ENCODE measurements at regions not wholly inside any gene's neighbourhood (a gene's known extent, or its start where the extent isn't known, plus 50 kb on each side); places are given as distances from the start of the nearest gene placed in this dataset.

- Mint-ChIP-seq H3K9me3 (no peaks in the 10 kb centered on the region), H3K4me1 (peaks cover 18% of the 10 kb centered on the region), H3K4me3 (no peak overlapping the region), H3K36me3 (ENCODE audit: low read depth) (no peaks in the 10 kb centered on the region), H3K27ac (no peak overlapping the region), H3K27me3 (ENCODE audit: insufficient read depth) (peaks cover 5% of the 10 kb centered on the region)
- H3K27ac ChIP-seq (ENCODE audit: low read depth, low read length): no peak overlapping the region
- H3K4me3 ChIP-seq (ENCODE audit: low read length): no peak overlapping the region
- 96 to 97% methylated on average over 7 to 10 of the region's 10 CpGs for WGBS, 2 experiments (ENCODE audit: insufficient coverage in 1 of 2, insufficient read length in 1 of 2)
- H3K9ac ChIP-seq (ENCODE audit: extremely low read depth, low read length, poor library complexity, severe bottlenecking): no peak overlapping the region
- DNase-seq: no peak
- TF ChIP-seq CTCF (conservative IDR thresholded peaks at IDR 0.05): no peak
- no peaks in the 10 kb centered on the region for H3K4me1 ChIP-seq (ENCODE audit: control insufficient read depth, insufficient read depth, low read length)
- H3K9me3 ChIP-seq (ENCODE audit: control insufficient read depth, low read length): no peaks in the 10 kb centered on the region
- no peaks in the 10 kb centered on the region for H3K36me3 ChIP-seq (ENCODE audit: control insufficient read depth, insufficient read depth, low read length)
- no peaks in the 10 kb centered on the region for H3K27me3 ChIP-seq (ENCODE audit: control insufficient read depth, insufficient read depth, low read length, poor library complexity, severe bottlenecking)
These were observed 302.5 kb upstream of the PROK2 start for GRCh38 chr3:72087420-72087819.

GRCh38 chr3:72086743-72087087 is 301.8 kb upstream of the PROK2 start:
- H3K27ac Mint-ChIP-seq: no peak overlapping the region
- no peak for DNase-seq
- no peaks in the 10 kb centered on the region for H3K4me1 ChIP-seq (ENCODE audit: control insufficient read depth, insufficient read depth, low read length)
- H3K9me3 ChIP-seq (ENCODE audit: control insufficient read depth, low read length): no peaks in the 10 kb centered on the region
- TF ChIP-seq CTCF (conservative IDR thresholded peaks at IDR 0.05): no peak
- H3K4me3 ChIP-seq (ENCODE audit: low read length): no peak overlapping the region
- WGBS, 2 experiments (ENCODE audit: insufficient coverage in 1 of 2, insufficient read length in 1 of 2): 90 to 93% methylated on average over 4 to 11 of the region's 11 CpGs
- H3K27ac ChIP-seq (ENCODE audit: low read depth, low read length): no peak overlapping the region
- no peaks in the 10 kb centered on the region for H3K9me3 Mint-ChIP-seq
- H3K36me3 Mint-ChIP-seq (ENCODE audit: low read depth): no peaks in the 10 kb centered on the region
- H3K36me3 ChIP-seq (ENCODE audit: control insufficient read depth, insufficient read depth, low read length): no peaks in the 10 kb centered on the region
- peaks cover 25% of the 10 kb centered on the region for H3K4me1 Mint-ChIP-seq
- H3K9ac ChIP-seq (ENCODE audit: extremely low read depth, low read length, poor library complexity, severe bottlenecking): no peak overlapping the region
- peaks cover 5% of the 10 kb centered on the region for H3K27me3 Mint-ChIP-seq (ENCODE audit: insufficient read depth)
- no peaks in the 10 kb centered on the region for H3K27me3 ChIP-seq (ENCODE audit: control insufficient read depth, insufficient read depth, low read length, poor library complexity, severe bottlenecking)
- H3K4me3 Mint-ChIP-seq: no peak overlapping the region

DNA sequence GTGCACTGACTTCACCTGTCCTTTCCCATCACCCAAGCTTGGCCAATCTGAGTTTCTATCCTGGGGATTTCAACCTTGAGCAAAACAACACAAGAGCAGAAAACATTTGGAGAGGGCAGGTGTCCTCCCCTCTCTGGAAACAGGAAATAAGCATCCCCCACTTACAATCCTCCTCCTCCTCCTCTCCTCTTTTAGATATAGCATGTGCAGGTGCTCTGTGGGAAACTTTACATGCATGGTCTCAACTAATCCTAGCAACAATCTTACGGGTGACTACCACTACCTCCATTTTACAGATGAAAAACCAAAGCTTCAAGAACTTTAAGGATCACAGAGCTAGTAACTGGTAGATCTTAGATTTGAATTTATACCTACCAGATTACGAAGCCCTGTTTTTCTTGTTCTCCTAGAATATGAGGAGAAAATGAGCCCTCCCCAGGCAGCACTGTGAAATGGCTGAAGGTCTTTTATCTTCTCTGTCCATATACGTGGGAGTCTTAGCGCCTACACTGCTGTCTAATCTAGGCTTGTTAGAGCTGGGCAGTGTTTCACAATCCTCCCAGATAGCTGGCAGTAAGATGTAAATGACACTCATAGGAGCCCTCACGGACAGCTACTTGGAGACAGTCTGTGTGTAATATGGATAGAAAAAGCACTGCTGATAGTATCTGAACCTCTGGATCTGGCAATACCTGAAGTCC is 301.2 kb upstream of the PROK2 start:
- H3K9me3 ChIP-seq (ENCODE audit: control insufficient read depth, low read length): no peaks in the 10 kb centered on the region
- no peaks in the 10 kb centered on the region for H3K36me3 ChIP-seq (ENCODE audit: control insufficient read depth, insufficient read depth, low read length)
- 90 to 92% methylated on average over 4 to 5 of the region's 5 CpGs for WGBS, 2 experiments (ENCODE audit: insufficient coverage in 1 of 2, insufficient read length in 1 of 2)
- no peaks in the 10 kb centered on the region for H3K9me3 Mint-ChIP-seq
- no peaks in the 10 kb centered on the region for H3K27me3 ChIP-seq (ENCODE audit: control insufficient read depth, insufficient read depth, low read length, poor library complexity, severe bottlenecking)
- H3K36me3 Mint-ChIP-seq (ENCODE audit: low read depth): no peaks in the 10 kb centered on the region
- no peak overlapping the region for H3K4me3 ChIP-seq (ENCODE audit: low read length)
- H3K27me3 Mint-ChIP-seq (ENCODE audit: insufficient read depth): peaks cover 5% of the 10 kb centered on the region
- TF ChIP-seq CTCF (conservative IDR thresholded peaks at IDR 0.05): no peak
- no peak overlapping the region for H3K27ac ChIP-seq (ENCODE audit: low read depth, low read length)
- H3K27ac Mint-ChIP-seq: no peak overlapping the region
- peaks cover 31% of the 10 kb centered on the region for H3K4me1 Mint-ChIP-seq
- no peak overlapping the region for H3K9ac ChIP-seq (ENCODE audit: extremely low read depth, low read length, poor library complexity, severe bottlenecking)
- no peak overlapping the region for H3K4me3 Mint-ChIP-seq
- H3K4me1 ChIP-seq (ENCODE audit: control insufficient read depth, insufficient read depth, low read length): no peaks in the 10 kb centered on the region
- DNase-seq: no peak
